Vagina (tissue), 2 donors: ENCODE measurements at regions not wholly inside any gene's neighbourhood (a gene's known extent, or its start where the extent isn't known, plus 50 kb on each side); places are given as distances from the start of the nearest gene placed in this dataset.

Experiments used
- CTCF ChIP-seq, 3 experiments: fragments of 450-650 bp in 2 of 3; fragments of 200-600 bp in 1 of 3; sonication (generic) in 1 of 3; IDR thresholded peaks; one replicate each; pipeline ENCODE4 v1.5.1; 2017 to 2019; ENCODE audit warnings: antibody characterized with exemption in 3 of 3, mild to moderate bottlenecking in 2 of 3, moderate library complexity in 2 of 3
- POLR2A ChIP-seq, 2 donors: fragments of 450-650 bp; IDR thresholded peaks; one replicate each; pipeline ENCODE4 v1.6.1; 2017; ENCODE audit warnings: antibody characterized with exemption in 2 of 2, mild to moderate bottlenecking in 2 of 2, moderate library complexity in 2 of 2

- TF ChIP-seq POLR2A (IDR thresholded peaks at IDR 0.05), result no peak
- no peak for TF ChIP-seq CTCF (IDR thresholded peaks at IDR 0.05)
Measured at GRCh38 chr2:8314063-8314462, 367.8 kb upstream of the ID2 start.
